Fibroblast of lung (primary cell): ENCODE measurements at regions not wholly inside any gene's neighbourhood (a gene's known extent, or its start where the extent isn't known, plus 50 kb on each side); places are given as distances from the start of the nearest gene placed in this dataset.

Experiments
- DNase-seq, 2 donors: peaks; one replicate each; pipeline versions ENCODE4 v3.0.0 to v3.0.0-alpha.2; 2010; ENCODE audit warnings: low read depth in 2 of 2
- H2AFZ ChIP-seq: 2 replicates; pipeline ENCODE4 v1.5.1; 2012; ENCODE audit warnings: low read length, control low read depth, inconsistent platforms
- H3K27ac ChIP-seq: 2 replicates; pipeline ENCODE4 v1.5.1; 2011; ENCODE audit warnings: low read length, control low read depth; ENCODE audit not compliant: insufficient read depth
- H3K27me3 ChIP-seq: 2 replicates; pipeline ENCODE4 v1.5.1; 2011; ENCODE audit warnings: mild to moderate bottlenecking, low read length; ENCODE audit not compliant: control insufficient read depth, insufficient read depth
- H3K36me3 ChIP-seq: 2 replicates; pipeline ENCODE4 v1.5.1; 2011; ENCODE audit warnings: low read length; ENCODE audit not compliant: control insufficient read depth, insufficient read depth
- H3K4me1 ChIP-seq: 2 replicates; pipeline ENCODE4 v1.5.1; 2011; ENCODE audit warnings: low read length; ENCODE audit not compliant: control insufficient read depth, insufficient read depth; ENCODE audit errors: extremely low read depth
- H3K4me2 ChIP-seq: 2 replicates; pipeline ENCODE4 v1.5.1; 2011; ENCODE audit warnings: low read length, control low read depth; ENCODE audit not compliant: insufficient read depth; ENCODE audit errors: extremely low read depth
- H3K4me3 ChIP-seq, 4 experiments: fragments of 200-600 bp in 1 of 4; sonication (generic) in 1 of 4; replicated peaks in 1 of 4; 2 replicates each; pipeline ENCODE4 v1.5.1; 2011 to 2016; ENCODE audit warnings: low read length in 4 of 4, low read depth in 3 of 4, mild to moderate bottlenecking in 3 of 4, control low read depth in 2 of 4, inconsistent platforms in 1 of 4, mixed read lengths in 1 of 4; ENCODE audit not compliant: insufficient read depth in 1 of 4; ENCODE audit errors: control extremely low read depth in 1 of 4
- H3K79me2 ChIP-seq: 2 replicates; pipeline ENCODE4 v1.5.1; 2012; ENCODE audit warnings: mild to moderate bottlenecking, low read length, inconsistent platforms; ENCODE audit not compliant: control insufficient read depth, insufficient read depth
- H3K9ac ChIP-seq: 2 replicates; pipeline ENCODE4 v1.5.1; 2011; ENCODE audit warnings: mild to moderate bottlenecking, low read length, control low read depth; ENCODE audit not compliant: insufficient read depth
- H3K9me3 ChIP-seq: 2 replicates; pipeline ENCODE4 v1.5.1; 2012; ENCODE audit warnings: low read depth, low read length; ENCODE audit not compliant: control insufficient read depth, insufficient read depth
- H4K20me1 ChIP-seq: 2 replicates; pipeline ENCODE4 v1.5.1; 2011; ENCODE audit warnings: low read length; ENCODE audit not compliant: control insufficient read depth, insufficient read depth; ENCODE audit errors: extremely low read depth
- EZH2 ChIP-seq: IDR thresholded peaks from 2 replicates; pipeline ENCODE4 v1.5.1; 2012; ENCODE audit warnings: low read length, control low read depth, mild to moderate bottlenecking; ENCODE audit errors: missing control alignments
- TF ChIP-seq, protein P1 (sequence below), 2 donors: IDR thresholded peaks in 1 of 2; conservative IDR thresholded peaks in 1 of 2; 1 replicate in 1 of 2; 2 replicates in 1 of 2; pipeline ENCODE4 v1.5.1; 2011 to 2012; ENCODE audit warnings: low read length in 2 of 2, control low read depth in 1 of 2, inconsistent platforms in 1 of 2, low read depth in 1 of 2, mild to moderate bottlenecking in 1 of 2

DNA sequence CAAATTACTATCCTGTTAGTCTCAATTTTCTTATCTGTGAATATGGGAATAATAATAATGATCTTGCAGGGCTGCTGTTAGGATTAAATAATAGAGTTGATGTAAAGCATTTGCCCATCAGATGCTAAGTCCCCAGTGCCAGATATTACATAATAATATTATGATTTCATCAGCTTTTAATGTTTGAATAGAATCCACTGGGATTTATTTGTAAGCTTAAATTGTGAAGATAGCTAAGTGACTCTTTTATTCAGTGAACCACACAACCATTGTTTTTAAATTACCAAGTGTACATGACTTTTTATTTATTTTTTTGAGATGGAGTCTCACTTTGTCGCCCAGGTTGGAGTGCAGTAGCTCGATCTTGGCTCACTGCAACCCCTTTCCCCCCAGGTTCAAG, 510.3 kb upstream of the DPP6 start:
- Histone ChIP-seq H3K9me3 (no peaks in the 10 kb centered on the region), H3K4me1 (no peaks in the 10 kb centered on the region), H3K27me3 (no peaks in the 10 kb centered on the region), H3K4me3 (no peak overlapping the region), H3K9ac (no peak overlapping the region), H3K27ac (no peak overlapping the region), H3K36me3 (no peaks in the 10 kb centered on the region), H4K20me1 (no peaks in the 10 kb centered on the region), H3K4me2 (no peak overlapping the region), H2AFZ (no peak overlapping the region), H3K79me2 (no peaks in the 10 kb centered on the region)
- DNase-seq = no peak
- TF ChIP-seq, protein P1, sequence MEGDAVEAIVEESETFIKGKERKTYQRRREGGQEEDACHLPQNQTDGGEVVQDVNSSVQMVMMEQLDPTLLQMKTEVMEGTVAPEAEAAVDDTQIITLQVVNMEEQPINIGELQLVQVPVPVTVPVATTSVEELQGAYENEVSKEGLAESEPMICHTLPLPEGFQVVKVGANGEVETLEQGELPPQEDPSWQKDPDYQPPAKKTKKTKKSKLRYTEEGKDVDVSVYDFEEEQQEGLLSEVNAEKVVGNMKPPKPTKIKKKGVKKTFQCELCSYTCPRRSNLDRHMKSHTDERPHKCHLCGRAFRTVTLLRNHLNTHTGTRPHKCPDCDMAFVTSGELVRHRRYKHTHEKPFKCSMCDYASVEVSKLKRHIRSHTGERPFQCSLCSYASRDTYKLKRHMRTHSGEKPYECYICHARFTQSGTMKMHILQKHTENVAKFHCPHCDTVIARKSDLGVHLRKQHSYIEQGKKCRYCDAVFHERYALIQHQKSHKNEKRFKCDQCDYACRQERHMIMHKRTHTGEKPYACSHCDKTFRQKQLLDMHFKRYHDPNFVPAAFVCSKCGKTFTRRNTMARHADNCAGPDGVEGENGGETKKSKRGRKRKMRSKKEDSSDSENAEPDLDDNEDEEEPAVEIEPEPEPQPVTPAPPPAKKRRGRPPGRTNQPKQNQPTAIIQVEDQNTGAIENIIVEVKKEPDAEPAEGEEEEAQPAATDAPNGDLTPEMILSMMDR (conservative IDR thresholded peaks at IDR 0.05 in 1 of 2, IDR thresholded peaks at IDR 0.05 in 1 of 2; ENCODE audit: low read depth in 1 of 2, low read length in 2 of 2) = no peak
- TF ChIP-seq EZH2 = no peak

DNA sequence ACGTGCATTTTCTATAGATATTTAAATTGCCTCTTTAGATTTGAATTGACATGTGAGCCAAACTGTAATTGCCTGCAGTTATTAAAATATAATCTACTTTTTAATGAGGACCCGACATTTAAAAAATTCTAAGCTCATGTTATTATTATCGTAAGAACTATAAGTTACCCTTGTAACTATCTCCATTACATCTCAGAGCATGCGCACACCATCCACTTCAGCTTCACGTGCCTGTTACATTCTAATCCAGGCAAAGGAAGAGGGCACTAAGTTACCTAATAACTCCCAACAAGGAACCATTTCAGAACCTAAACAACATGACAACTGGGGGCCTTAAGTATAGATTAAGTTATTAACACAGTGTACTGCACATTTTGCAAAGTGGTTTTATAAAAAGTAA, 509.0 kb upstream of the DPP6 start:
- Histone ChIP-seq H3K79me2 (no peaks in the 10 kb centered on the region), H3K4me3 (no peak overlapping the region), H3K36me3 (no peaks in the 10 kb centered on the region), H4K20me1 (no peaks in the 10 kb centered on the region), H3K4me2 (no peak overlapping the region), H3K27me3 (no peaks in the 10 kb centered on the region), H3K27ac (no peak overlapping the region), H3K9me3 (no peaks in the 10 kb centered on the region), H3K9ac (no peak overlapping the region), H3K4me1 (no peaks in the 10 kb centered on the region), H2AFZ (no peak overlapping the region)
- no peak for DNase-seq
- no peak for TF ChIP-seq EZH2
- TF ChIP-seq, protein P1 (conservative IDR thresholded peaks at IDR 0.05 in 1 of 2, IDR thresholded peaks at IDR 0.05 in 1 of 2; ENCODE audit: low read depth in 1 of 2, low read length in 2 of 2) = no peak

- H4K20me1 ChIP-seq = no peaks in the 10 kb centered on the region
- no peaks in the 10 kb centered on the region for H3K9me3 ChIP-seq
- no peaks in the 10 kb centered on the region for H3K36me3 ChIP-seq
- TF ChIP-seq EZH2 = no peak
- TF ChIP-seq, protein P1 (conservative IDR thresholded peaks at IDR 0.05 in 1 of 2, IDR thresholded peaks at IDR 0.05 in 1 of 2; ENCODE audit: low read depth in 1 of 2, low read length in 2 of 2) = no peak
- no peak overlapping the region for H3K4me2 ChIP-seq
- no peak overlapping the region for H3K9ac ChIP-seq
- H3K27ac ChIP-seq = no peak overlapping the region
- H3K4me1 ChIP-seq = no peaks in the 10 kb centered on the region
- no peaks in the 10 kb centered on the region for H3K79me2 ChIP-seq
- no peaks in the 10 kb centered on the region for H3K27me3 ChIP-seq
- DNase-seq = no peak
- no peak overlapping the region for H3K4me3 ChIP-seq
- H2AFZ ChIP-seq = no peak overlapping the region
These were observed 502.0 kb upstream of the DPP6 start for GRCh38 chr7:153550173-153550572.
